HG02642 (cell line): ENCODE measurements at regions not wholly inside any gene's neighbourhood (a gene's known extent, or its start where the extent isn't known, plus 50 kb on each side); places are given as distances from the start of the nearest gene placed in this dataset.
"Not testable (repeated sequence)": the region's sequence is repeated elsewhere in the genome, so short reads cannot be mapped to it uniquely, and the experiment has no call there.

Experiments
- ATAC-seq: cut with Tn5 transposase; IDR thresholded peaks from one replicate; pipeline ENCODE4 v1.9.1; 2021; ENCODE audit warnings: mild to moderate bottlenecking; ENCODE audit not compliant: unreplicated experiment, poor library complexity

DNA sequence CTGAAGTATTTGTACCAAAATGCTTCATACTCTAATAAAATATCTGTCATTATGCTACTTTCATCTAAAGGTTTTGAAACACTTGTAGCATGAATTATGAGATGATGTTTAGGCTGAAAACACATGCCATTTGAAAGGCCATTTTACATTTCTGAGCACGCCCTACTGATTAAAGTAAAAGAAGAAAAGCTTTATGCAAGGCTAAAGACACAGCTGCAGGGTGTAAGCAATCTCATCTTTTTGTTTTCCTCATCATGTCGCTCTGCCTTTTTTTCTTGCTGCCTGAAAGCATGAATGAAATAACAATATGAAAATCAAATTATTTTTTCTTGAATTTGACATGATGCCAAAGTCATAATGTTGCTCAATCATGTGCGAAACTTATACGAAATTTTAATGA lies 148.6 kb upstream of the ARG1 start:
- ATAC-seq: no peak

GRCh38 chr6:131427434-131428058 lies 145.5 kb upstream of the ARG1 start:
- no peak for ATAC-seq

DNA sequence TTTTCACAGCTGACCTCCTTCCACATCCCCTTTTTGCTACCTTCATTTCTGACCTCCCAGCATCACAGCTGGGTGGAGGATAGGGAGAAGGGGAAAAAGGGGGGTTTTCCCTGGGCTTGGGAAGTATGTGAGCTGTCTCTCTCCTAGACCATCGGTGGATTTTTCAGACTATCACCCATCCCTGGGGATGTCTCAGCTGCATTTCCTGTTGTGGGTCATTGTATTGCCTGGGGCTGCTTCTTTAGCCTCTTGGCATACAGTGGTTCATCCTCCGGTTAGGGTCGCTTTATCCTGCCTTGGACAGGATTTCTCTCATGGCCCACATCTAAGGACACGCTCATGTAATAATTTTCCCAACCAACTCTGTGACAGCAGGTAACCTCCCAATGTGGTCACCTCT lies 142.5 kb upstream of the ARG1 start:
- no peak for ATAC-seq

DNA sequence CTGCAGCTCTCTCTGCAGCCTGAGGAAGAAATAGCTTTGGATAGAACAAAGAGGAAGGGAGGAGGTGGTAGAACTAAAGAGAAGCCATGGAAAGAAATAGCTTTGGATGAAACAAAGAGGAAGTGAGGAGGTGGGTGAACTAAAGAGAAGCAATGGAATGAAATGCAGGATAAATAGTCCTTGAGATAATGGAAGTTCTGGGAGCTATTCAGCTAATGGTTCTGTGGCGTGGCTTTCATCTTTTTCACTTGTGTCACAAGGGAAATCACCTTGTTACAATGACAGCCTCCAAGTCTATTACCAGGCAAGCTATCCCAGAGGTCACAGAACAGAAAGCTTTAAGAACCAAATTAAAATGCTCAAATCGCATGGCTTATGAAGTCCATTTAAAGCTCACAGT lies 141.3 kb upstream of the ARG1 start:
- no peak for ATAC-seq

DNA sequence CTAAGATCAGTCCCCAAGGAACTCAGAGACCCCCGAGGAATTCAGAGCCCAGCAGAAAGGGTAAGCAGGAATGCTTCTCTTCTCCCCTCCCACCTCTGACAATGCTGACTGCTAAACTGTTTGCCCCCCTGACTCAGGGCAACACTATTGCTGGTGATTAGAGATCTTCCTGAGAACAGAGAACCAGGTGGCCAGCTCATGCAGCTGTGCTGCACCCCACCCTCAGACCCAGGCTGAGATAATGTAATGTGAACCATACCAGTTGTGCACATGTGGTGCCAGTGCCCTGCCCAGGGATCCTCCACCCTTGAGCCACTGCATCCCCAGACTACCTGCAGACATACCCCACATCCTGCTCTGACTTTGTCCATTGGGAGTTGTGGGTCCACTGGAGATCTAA lies 139.1 kb upstream of the ARG1 start:
- ATAC-seq: no peak

DNA sequence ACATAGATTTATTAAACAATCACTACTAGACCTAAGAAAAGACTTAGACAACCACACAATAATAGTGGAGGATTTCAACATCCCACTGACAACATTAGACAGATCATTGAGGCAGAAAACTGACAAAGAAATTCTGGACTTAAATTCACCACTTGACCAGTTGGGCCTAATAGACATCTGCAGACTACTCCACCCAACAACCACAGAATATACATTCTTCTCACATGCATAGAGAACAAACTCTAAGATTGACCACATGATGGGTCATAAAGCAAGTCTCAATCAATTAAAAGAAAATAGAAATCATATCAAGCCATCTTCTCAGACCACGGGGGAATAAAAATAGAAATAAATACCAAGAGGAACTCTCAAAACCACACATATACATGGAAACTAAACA lies 136.7 kb upstream of the ARG1 start:
- ATAC-seq: no peak

- no peak for ATAC-seq
Observed at GRCh38 chr6:131443014-131443413, 130.0 kb upstream of the ARG1 start.

GRCh38 chr6:131443514-131443913 lies 129.5 kb upstream of the ARG1 start:
- no peak for ATAC-seq

DNA sequence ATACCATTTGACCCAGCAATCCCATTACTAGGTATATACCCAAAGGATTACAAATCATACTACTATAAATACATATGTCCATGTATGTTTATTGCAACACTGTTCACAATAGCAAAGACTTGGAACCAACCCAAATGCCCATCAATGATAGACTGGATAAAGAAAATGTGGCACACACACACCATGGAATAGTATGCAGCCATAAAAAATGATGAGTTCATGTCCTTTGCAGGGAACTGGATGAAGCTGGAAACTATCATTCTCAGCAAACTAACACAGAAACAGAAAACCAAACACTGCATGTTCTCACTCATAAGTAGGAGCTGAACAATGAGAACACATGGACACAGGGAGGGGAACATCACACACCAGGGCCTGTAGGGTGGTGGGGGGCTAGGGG lies 127.7 kb upstream of the ARG1 start:
- not testable (repeated sequence) for ATAC-seq

GRCh38 chr6:131450861-131451260 lies 122.2 kb upstream of the ARG1 start:
- ATAC-seq: no peak

- no peak for ATAC-seq
Observed at GRCh38 chr6:131451321-131452144, 121.5 kb upstream of the ARG1 start.

DNA sequence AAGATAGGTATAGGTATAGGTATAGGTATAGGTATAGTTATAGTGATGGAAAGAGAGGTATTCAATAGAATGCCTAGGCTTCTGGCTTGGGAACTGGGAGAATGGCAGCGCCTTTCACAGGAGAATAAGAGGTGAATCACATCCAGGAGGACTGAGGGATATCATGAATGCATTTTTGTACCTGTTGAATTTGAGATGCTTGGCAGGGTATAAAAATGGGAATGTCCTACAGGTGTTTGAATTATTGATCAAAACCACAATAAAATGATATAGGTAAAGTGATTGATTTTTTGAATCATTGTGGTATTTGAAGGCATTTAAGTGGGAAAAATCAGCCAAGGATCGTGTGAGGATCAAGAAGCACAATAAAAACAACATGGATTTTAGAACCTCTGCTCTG lies 119.2 kb upstream of the ARG1 start:
- no peak for ATAC-seq

DNA sequence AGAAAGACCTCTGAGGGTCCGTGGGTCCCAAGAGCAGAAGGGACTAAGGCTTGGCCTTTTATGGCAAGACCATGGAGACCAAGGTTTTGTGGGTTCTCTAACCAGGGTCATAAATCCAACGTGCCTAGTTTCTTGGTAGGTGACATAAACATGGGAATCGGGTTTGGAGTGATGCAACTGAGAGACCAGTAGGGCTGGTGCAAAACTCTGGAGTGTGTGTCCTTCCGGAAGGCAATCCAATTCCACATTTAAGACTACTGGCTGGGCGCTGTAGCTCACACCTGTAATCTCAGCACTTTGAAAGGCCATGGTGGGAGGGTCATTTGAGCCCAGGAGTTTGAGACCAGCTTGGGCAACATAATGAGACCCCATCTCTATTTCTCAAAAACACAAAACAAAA lies 116.5 kb upstream of the ARG1 start:
- no peak for ATAC-seq

- ATAC-seq: no peak
Observed at GRCh38 chr6:131459005-131459404, 114.0 kb upstream of the ARG1 start.

- no peak for ATAC-seq
Observed at GRCh38 chr6:131460614-131461000, 112.4 kb upstream of the ARG1 start.

DNA sequence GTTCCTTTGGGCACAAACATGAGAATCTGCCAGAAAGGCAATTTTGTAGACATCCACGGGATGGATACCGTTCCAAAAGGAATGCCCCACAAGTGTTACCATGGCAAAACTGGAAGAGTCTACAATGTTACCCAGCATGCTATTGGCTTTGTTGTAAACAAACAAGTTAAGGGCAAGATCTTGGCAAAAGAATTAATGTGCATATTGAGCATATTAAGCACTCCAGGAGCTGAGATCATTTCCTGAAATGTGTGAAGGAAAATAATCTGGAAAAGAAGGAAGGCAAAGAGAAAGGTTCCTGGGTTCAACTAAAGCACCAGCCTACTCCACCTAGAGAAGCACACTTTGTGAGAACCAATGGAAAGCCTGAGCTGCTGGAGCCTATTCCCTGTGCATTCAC lies 103.9 kb upstream of the ARG1 start:
- ATAC-seq: no peak

- ATAC-seq: no peak
Observed at GRCh38 chr6:131470534-131470933, 102.5 kb upstream of the ARG1 start.

DNA sequence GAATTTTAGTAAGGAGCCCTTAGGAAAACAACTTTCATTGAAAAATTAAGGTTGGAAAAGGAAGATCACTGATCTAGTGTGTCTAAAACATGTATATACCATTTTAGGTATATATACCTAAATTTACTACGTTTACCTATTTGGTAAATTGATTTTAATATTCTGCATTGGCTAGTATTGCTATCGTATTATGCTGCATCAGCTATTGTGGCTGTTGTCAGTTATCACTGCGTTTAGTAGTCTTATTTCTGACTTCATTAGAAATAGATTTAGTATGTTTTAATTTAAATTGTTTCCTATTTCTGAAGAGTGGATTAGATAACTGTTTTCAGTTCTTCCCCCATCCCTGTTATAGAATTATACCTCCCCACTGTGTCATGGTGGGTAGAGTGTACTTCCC lies 101.7 kb upstream of the ARG1 start:
- no peak for ATAC-seq

DNA sequence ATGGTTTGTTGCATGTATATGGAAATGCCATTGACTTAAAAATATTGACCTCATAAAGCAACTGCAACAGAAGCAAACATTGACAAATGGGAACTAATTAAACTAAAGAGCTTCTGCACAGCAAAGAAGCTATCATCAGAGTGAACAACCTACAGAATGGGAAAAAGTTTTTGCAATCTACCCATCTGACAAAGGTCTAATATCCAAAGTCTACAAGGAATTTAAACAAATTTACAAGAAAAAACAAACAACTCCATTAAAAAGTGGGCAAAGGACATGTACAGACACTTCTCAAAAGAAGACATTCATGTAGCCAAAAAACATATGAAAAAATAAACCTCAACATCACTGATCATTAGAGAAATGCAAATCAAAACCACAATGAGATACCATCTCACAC lies 99.7 kb upstream of the ARG1 start:
- not testable (repeated sequence) for ATAC-seq

GRCh38 chr6:131476362-131476761 lies 96.7 kb upstream of the ARG1 start:
- ATAC-seq: no peak

GRCh38 chr6:131478740-131479211 lies 94.2 kb upstream of the ARG1 start:
- ATAC-seq: not testable (repeated sequence)

DNA sequence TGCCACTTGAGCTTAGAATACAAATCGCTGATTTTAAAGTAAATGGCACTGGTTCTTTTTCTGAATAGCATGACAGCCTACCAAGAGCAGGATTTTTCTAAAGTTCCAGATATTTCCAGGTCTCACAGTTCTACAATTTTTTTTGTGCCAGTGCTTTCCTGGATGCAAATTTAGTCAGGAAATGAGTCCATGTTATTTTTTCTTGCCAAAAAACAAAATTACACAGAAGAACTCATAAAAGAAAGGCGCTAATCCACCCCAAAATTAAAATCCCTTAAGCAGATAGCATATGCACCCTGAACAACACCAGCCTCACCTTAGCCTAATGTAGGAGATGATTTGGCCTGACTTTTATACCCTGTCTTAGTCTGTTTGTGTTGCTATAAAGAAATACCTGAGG lies 86.4 kb upstream of the ARG1 start:
- no peak for ATAC-seq
